K562 (cell line): ENCODE measurements at regions not wholly inside any gene's neighbourhood (a gene's known extent, or its start where the extent isn't known, plus 50 kb on each side); places are given as distances from the start of the nearest gene placed in this dataset.

ENCODE experiments used
- ATAC-seq: fragments of 200-7000 bp; cut with Tn5 transposase; 3 replicates; pipeline ENCODE4 v1.9.1; 2020; ENCODE audit warnings: moderate library complexity
- BruUV-seq: library from RNA; stranded (reverse); fragments of 400-500 nt; replicated peaks from 2 replicates; lab custom pipeline; 2021; lab: Mats Ljungman, UMichigan
- CTCF ChIA-PET: fragments of 300-600 bp; formaldehyde crosslinking; extraction: SDS; loops from one replicate; lab custom pipeline; 2021; ENCODE audit warnings: low intra/inter-chr PET ratio; lab: Yijun Ruan, JAX
- POLR2A ChIA-PET: fragments of 300-600, 350-650 bp; sonication (Branson Sonifier 250); formaldehyde crosslinking; extraction: SDS; loops from one replicate; lab custom pipeline; 2021; ENCODE audit warnings: antibody characterized with exemption, inconsistent platforms; lab: Yijun Ruan, JAX
- DNase-seq, 4 experiments: peaks; one replicate each; pipeline versions ENCODE4 v3.0.0 to v3.0.0-alpha.2; 2011 to 2018; ENCODE audit warnings: low spot score in 3 of 4, mixed read lengths in 3 of 4; ENCODE audit errors: extremely low read depth in 1 of 4
- FAIRE-seq: peaks from 2 replicates; lab custom pipeline; 2011; peaks lifted over from hg19 to GRCh38; lab: Jason Lieb, UNC
- H2AFZ ChIP-seq: 2 replicates; pipeline ENCODE4 v1.6.0; 2011; ENCODE audit warnings: low read depth, low read length, control low read depth, inconsistent platforms
- H3K27ac ChIP-seq: fragments of 200-600 bp; 3 replicates; pipeline ENCODE4 v1.8.0; 2011; ENCODE audit warnings: low read depth, mild to moderate bottlenecking, control low read depth, inconsistent platforms, low read length, moderate library complexity, mixed read lengths; ENCODE audit errors: extremely low read depth
- H3K27me3 ChIP-seq, 2 experiments: fragments of 300-600 bp in 1 of 2; 2 replicates in 1 of 2; 3 replicates in 1 of 2; pipeline versions ENCODE4 v1.6.0 to v1.8.0; 2011; ENCODE audit warnings: inconsistent platforms in 2 of 2, low read length in 2 of 2, mild to moderate bottlenecking in 1 of 2, mixed read lengths in 1 of 2, moderate library complexity in 1 of 2; ENCODE audit not compliant: control insufficient read depth in 2 of 2, insufficient read depth in 2 of 2
- H3K36me3 ChIP-seq: fragments of 300-600 bp; 3 replicates; pipeline ENCODE4 v1.8.0; 2011; ENCODE audit warnings: mild to moderate bottlenecking, low read length, inconsistent platforms; ENCODE audit not compliant: control insufficient read depth, insufficient read depth
- H3K4me1 ChIP-seq, 2 experiments: fragments of 200-600 bp in 1 of 2; replicated peaks in 1 of 2; 2 replicates in 1 of 2; 3 replicates in 1 of 2; pipeline versions ENCODE4 v1.5.1 to v1.8.0; 2011; ENCODE audit warnings: inconsistent platforms in 2 of 2, low read length in 2 of 2, mild to moderate bottlenecking in 1 of 2, mixed read lengths in 1 of 2, moderate library complexity in 1 of 2; ENCODE audit not compliant: control insufficient read depth in 2 of 2, insufficient read depth in 2 of 2
- H3K4me2 ChIP-seq: 2 replicates; pipeline ENCODE4 v1.6.1; 2011; ENCODE audit warnings: low read length, control low read depth, inconsistent platforms, mixed read lengths; ENCODE audit not compliant: insufficient read depth
- H3K4me3 ChIP-seq: fragments of 200-600 bp; sonication (generic), shearing (Covaris generic); 2 replicates; pipeline ENCODE4 v1.5.1; 2016; ENCODE audit warnings: control low read depth, inconsistent platforms
- H3K79me2 ChIP-seq: fragments of 200-600 bp; 3 replicates; pipeline ENCODE4 v1.8.0; 2011; ENCODE audit warnings: low read length, inconsistent platforms; ENCODE audit not compliant: control insufficient read depth, insufficient read depth
- H3K9ac ChIP-seq, 2 experiments: 2 replicates each; pipeline versions ENCODE4 v1.6.0 to v1.6.1; 2011; ENCODE audit warnings: low read depth in 2 of 2, low read length in 2 of 2, control low read depth in 1 of 2, inconsistent platforms in 1 of 2, mild to moderate bottlenecking in 1 of 2, mixed read lengths in 1 of 2; ENCODE audit not compliant: insufficient read depth in 1 of 2
- H3K9me1 ChIP-seq: one replicate; pipeline ENCODE4 v1.6.0; 2011; ENCODE audit warnings: inconsistent platforms, mild to moderate bottlenecking, low read length, moderate library complexity; ENCODE audit not compliant: control insufficient read depth, insufficient read depth
- H3K9me3 ChIP-seq: replicated peaks from 2 replicates; pipeline ENCODE4 v1.5.1; 2011; ENCODE audit warnings: low read depth, low read length, inconsistent platforms; ENCODE audit not compliant: control insufficient read depth, insufficient read depth
- H4K20me1 ChIP-seq: replicated peaks from 2 replicates; pipeline ENCODE4 v1.6.1; 2011; ENCODE audit warnings: low read length, inconsistent platforms, mixed read lengths; ENCODE audit not compliant: control insufficient read depth, insufficient read depth
- DPF2 ChIP-seq: fragments of 450-650 bp; IDR thresholded peaks from 2 replicates; pipeline ENCODE4 v1.6.1; 2016
- HDAC1 ChIP-seq, 2 experiments: fragments of 450-650 bp; IDR thresholded peaks; 2 replicates each; pipeline ENCODE4 v1.6.1; 2016 to 2017; ENCODE audit warnings: inconsistent platforms in 1 of 2, mild to moderate bottlenecking in 1 of 2, moderate library complexity in 1 of 2
- RCOR1 ChIP-seq, 2 experiments: IDR thresholded peaks; 2 replicates each; pipeline ENCODE4 v1.6.1; 2012; ENCODE audit warnings: low read depth in 2 of 2, low read length in 2 of 2, borderline replicate concordance in 1 of 2, improper control_type of control experiment in 1 of 2
- RHOXF2B ChIP-seq: fragments of 250-450 bp; sonication (Bioruptor Pico); conservative IDR thresholded peaks from 2 replicates; pipeline ENCODE4 v1.5.1; 2021
- ZNF384 ChIP-seq: IDR thresholded peaks from 2 replicates; pipeline ENCODE4 v1.6.1; 2012; ENCODE audit warnings: low read depth, low read length, improper control_type of control experiment
- WGBS: fragments of 100-300 bp; shearing (Covaris generic); methylation state at CpG from one replicate; pipeline ENCODE4 v1.1.6; 2016; ENCODE audit warnings: low coverage, mixed read lengths; ENCODE audit not compliant: insufficient coverage; ENCODE audit errors: missing lambda C conversion rate; 5-methylcytosine and 5-hydroxymethylcytosine counted together
- in situ Hi-C: fragments of 300-500 bp; cut with MboI; formaldehyde crosslinking; loops from 4 replicates; pipeline ENCODE4 v1.15.0; 2018; ENCODE audit warnings: inconsistent platforms, mixed read lengths
- intact Hi-C: fragments of 100-400 bp; cut with micrococcal nuclease; formaldehyde crosslinking; loops from 2 replicates; pipeline ENCODE4 v1.14.2; 2022
- TF ChIP-seq, protein P1 (sequence below): fragments of 250-450 bp; sonication (Bioruptor Pico); IDR thresholded peaks from 2 replicates; pipeline ENCODE4 v1.8.0; 2021; ENCODE audit warnings: moderate library complexity, mild to moderate bottlenecking, inconsistent platforms
- TF ChIP-seq, protein P2 (sequence below): fragments of 450-650 bp; IDR thresholded peaks from 2 replicates; pipeline ENCODE4 v1.6.1; 2018; ENCODE audit not compliant: partially characterized antibody
- TF ChIP-seq, protein P3 (sequence below): IDR thresholded peaks from 3 replicates; pipeline ENCODE4 v1.6.1; 2011; ENCODE audit warnings: borderline replicate concordance, mild to moderate bottlenecking, moderate library complexity; ENCODE audit not compliant: insufficient read length; ENCODE audit errors: extremely low read depth

DNA sequence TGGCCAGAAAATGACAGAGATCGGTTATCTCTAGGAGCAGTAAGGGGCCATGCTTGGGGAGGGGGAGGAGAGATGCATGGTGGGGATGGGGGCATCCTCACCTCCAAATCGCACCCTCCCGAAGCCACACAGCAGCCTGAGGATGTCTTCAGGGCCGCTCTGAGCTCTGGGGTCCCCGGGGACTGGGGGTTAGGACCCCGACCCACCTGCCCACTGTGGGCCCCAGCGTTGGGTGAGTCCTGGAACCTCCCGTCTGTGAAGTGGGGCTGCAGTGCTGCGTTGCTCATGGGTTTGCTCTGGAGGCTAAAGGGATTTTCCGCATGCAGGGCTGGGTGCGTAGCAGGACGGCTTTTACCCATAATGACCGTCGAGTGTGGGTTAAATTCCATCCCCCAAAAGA is 1046.3 kb downstream of the BRD1 start:
- ATAC-seq (no peak), FAIRE-seq (no peak), DNase-seq (no peak)
- H3K4me1 ChIP-seq = no peaks in the 10 kb centered on the region
- peaks cover 0 to 6% of the 10 kb centered on the region in 2 experiments; a peak in 1 of 5 replicates for H3K27me3 ChIP-seq
- H3K27ac ChIP-seq = no peak overlapping the region
- no peak overlapping the region for H3K4me2 ChIP-seq
- no peaks in the 10 kb centered on the region for H3K9me1 ChIP-seq
- no peaks in the 10 kb centered on the region for H4K20me1 ChIP-seq
- H3K9ac ChIP-seq = no peak overlapping the region
- ChIA-PET CTCF (no interaction called here), POLR2A (no interaction called here)
- no peak overlapping the region for H3K4me3 ChIP-seq
- 0% methylated on average over 9 of the region's 14 CpGs for WGBS
- no TSS peak for BruUV-seq
- intact Hi-C loops (no loop called here), in situ Hi-C loops (no loop called here)
- no peaks in the 10 kb centered on the region for H3K79me2 ChIP-seq
- no peaks in the 10 kb centered on the region for H3K36me3 ChIP-seq
- no peak overlapping the region for H2AFZ ChIP-seq
- H3K9me3 ChIP-seq = no peaks in the 10 kb centered on the region
- TF ChIP-seq, protein P1, sequence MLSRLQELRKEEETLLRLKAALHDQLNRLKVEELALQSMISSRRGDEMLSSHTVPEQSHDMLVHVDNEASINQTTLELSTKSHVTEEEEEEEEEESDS (CRISPR knock-in tag) = no peak
- TF ChIP-seq RHOXF2B (CRISPR knock-in tag) (no peak), RCOR1 (IDR thresholded peaks at IDR 0.05; ENCODE audit: borderline replicate concordance in 1 of 2, low read depth in 2 of 2, low read length in 2 of 2) (no peak)

DNA sequence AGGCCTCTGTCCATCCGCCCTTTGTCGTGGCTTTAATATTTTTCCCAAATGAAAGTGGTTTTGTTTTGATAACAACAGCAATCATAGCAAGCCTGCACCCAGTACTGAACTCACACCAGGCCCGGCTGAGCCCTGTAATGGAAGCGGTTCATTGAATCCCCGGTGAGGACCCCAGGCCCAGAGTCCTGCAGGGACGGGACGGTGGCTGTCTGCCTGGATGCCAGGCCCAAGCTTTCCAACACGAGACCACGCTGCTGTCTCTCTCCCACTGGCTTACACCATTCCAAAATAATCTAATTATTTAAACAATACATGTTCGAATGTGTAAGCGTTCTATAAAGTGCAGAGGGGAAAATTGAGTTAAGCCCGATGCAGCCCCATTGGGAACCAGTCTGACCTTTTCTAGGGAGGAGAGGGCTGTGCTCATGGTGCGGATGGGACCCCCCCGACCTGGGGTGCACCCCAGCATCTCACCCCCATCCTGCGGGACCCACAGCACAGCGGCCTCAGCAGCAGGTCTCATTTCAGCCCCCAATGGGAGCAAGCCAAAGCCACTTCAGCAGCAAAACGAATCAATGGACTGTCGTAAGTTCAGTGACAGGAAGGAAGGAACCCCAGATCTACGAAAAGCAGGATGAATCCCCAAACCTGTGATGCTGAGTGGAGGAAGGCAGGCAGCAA is 1046.9 kb downstream of the BRD1 start:
- POLR2A ChIA-PET = no interaction called here
- no peak for ATAC-seq
- in situ Hi-C loops (no loop called here), intact Hi-C loops (no loop called here)
- Histone ChIP-seq H3K9me1 (no peaks in the 10 kb centered on the region), H4K20me1 (no peaks in the 10 kb centered on the region), H3K27ac (no peak overlapping the region), H3K4me2 (no peak overlapping the region), H3K27me3 (peaks cover 0 to 6% of the 10 kb centered on the region in 2 experiments; a peak in 1 of 5 replicates), H3K79me2 (no peaks in the 10 kb centered on the region), H3K4me3 (no peak overlapping the region), H2AFZ (no peak overlapping the region), H3K4me1 (no peaks in the 10 kb centered on the region), H3K9ac (no peak overlapping the region), H3K36me3 (no peaks in the 10 kb centered on the region), H3K9me3 (no peaks in the 10 kb centered on the region)
- no peak for DNase-seq
- BruUV-seq = no TSS peak
- FAIRE-seq = no peak
- WGBS = 2% methylated on average over 16 of the region's 19 CpGs
- CTCF ChIA-PET = no interaction called here
- TF ChIP-seq HDAC1 (IDR thresholded peaks at IDR 0.05) = no peak
- TF ChIP-seq DPF2 = no peak
- no peak for TF ChIP-seq ZNF384
- TF ChIP-seq, protein P2, sequence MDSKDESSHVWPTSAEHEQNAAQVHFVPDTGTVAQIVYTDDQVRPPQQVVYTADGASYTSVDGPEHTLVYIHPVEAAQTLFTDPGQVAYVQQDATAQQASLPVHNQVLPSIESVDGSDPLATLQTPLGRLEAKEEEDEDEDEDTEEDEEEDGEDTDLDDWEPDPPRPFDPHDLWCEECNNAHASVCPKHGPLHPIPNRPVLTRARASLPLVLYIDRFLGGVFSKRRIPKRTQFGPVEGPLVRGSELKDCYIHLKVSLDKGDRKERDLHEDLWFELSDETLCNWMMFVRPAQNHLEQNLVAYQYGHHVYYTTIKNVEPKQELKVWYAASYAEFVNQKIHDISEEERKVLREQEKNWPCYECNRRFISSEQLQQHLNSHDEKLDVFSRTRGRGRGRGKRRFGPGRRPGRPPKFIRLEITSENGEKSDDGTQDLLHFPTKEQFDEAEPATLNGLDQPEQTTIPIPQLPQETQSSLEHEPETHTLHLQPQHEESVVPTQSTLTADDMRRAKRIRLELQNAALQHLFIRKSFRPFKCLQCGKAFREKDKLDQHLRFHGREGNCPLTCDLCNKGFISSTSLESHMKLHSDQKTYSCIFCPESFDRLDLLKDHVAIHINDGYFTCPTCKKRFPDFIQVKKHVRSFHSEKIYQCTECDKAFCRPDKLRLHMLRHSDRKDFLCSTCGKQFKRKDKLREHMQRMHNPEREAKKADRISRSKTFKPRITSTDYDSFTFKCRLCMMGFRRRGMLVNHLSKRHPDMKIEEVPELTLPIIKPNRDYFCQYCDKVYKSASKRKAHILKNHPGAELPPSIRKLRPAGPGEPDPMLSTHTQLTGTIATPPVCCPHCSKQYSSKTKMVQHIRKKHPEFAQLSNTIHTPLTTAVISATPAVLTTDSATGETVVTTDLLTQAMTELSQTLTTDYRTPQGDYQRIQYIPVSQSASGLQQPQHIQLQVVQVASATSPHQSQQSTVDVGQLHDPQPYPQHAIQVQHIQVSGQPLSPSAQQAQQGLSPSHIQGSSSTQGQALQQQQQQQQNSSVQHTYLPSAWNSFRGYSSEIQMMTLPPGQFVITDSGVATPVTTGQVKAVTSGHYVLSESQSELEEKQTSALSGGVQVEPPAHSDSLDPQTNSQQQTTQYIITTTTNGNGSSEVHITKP = no peak
- TF ChIP-seq, protein P3, sequence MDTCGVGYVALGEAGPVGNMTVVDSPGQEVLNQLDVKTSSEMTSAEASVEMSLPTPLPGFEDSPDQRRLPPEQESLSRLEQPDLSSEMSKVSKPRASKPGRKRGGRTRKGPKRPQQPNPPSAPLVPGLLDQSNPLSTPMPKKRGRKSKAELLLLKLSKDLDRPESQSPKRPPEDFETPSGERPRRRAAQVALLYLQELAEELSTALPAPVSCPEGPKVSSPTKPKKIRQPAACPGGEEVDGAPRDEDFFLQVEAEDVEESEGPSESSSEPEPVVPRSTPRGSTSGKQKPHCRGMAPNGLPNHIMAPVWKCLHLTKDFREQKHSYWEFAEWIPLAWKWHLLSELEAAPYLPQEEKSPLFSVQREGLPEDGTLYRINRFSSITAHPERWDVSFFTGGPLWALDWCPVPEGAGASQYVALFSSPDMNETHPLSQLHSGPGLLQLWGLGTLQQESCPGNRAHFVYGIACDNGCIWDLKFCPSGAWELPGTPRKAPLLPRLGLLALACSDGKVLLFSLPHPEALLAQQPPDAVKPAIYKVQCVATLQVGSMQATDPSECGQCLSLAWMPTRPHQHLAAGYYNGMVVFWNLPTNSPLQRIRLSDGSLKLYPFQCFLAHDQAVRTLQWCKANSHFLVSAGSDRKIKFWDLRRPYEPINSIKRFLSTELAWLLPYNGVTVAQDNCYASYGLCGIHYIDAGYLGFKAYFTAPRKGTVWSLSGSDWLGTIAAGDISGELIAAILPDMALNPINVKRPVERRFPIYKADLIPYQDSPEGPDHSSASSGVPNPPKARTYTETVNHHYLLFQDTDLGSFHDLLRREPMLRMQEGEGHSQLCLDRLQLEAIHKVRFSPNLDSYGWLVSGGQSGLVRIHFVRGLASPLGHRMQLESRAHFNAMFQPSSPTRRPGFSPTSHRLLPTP = no peak
